ENCODE measurements at regions not wholly inside any gene's neighbourhood (a gene's known extent, or its start where the extent isn't known, plus 50 kb on each side); places are given as distances from the start of the nearest gene placed in this dataset.
"Not testable (repeated sequence)": the region's sequence is repeated elsewhere in the genome, so short reads cannot be mapped to it uniquely, and the experiment has no call there.

- no peak for TF ChIP-seq CTCF (IDR thresholded peaks at IDR 0.05; ENCODE audit: low read depth, low read length)
These were observed 418.8 kb upstream of the HNRNPA3 start for GRCh38 chr2:176793792-176794191.

GRCh38 chr2:176794392-176794791 lies 418.2 kb upstream of the HNRNPA3 start:
- DNase-seq (ENCODE audit: extremely low read depth, low read depth): no peak
- TF ChIP-seq CTCF (IDR thresholded peaks at IDR 0.05; ENCODE audit: low read depth, low read length): no peak

More at GRCh38 chr2:176793792-176794191, 418.8 kb upstream of the HNRNPA3 start:
- DNase-seq (ENCODE audit: extremely low read depth, low read depth): no peak

- no peak for DNase-seq (ENCODE audit: extremely low read depth, low read depth)
- TF ChIP-seq CTCF (IDR thresholded peaks at IDR 0.05; ENCODE audit: low read depth, low read length): no peak
These were observed 416.8 kb upstream of the HNRNPA3 start for GRCh38 chr2:176795823-176796222.

- DNase-seq (ENCODE audit: extremely low read depth, low read depth): not testable (repeated sequence)
These were observed 415.9 kb upstream of the HNRNPA3 start for GRCh38 chr2:176796677-176797076.

GRCh38 chr2:176804392-176804791 lies 408.2 kb upstream of the HNRNPA3 start:
- no peak for DNase-seq (ENCODE audit: extremely low read depth, low read depth)
- TF ChIP-seq CTCF (IDR thresholded peaks at IDR 0.05; ENCODE audit: low read depth, low read length): no peak

- TF ChIP-seq CTCF (IDR thresholded peaks at IDR 0.05; ENCODE audit: low read depth, low read length): no peak
- DNase-seq (ENCODE audit: extremely low read depth, low read depth): no peak
These were observed 407.2 kb upstream of the HNRNPA3 start for GRCh38 chr2:176805345-176805744.

GRCh38 chr2:176812246-176812775 lies 400.3 kb upstream of the HNRNPA3 start:
- TF ChIP-seq CTCF (IDR thresholded peaks at IDR 0.05; ENCODE audit: low read depth, low read length): no peak
- no peak for DNase-seq (ENCODE audit: extremely low read depth, low read depth)

GRCh38 chr2:176813156-176813555 lies 399.4 kb upstream of the HNRNPA3 start:
- no peak for DNase-seq (ENCODE audit: extremely low read depth, low read depth)
- TF ChIP-seq CTCF (IDR thresholded peaks at IDR 0.05; ENCODE audit: low read depth, low read length): no peak
